ENCODE measurements at regions not wholly inside any gene's neighbourhood (a gene's known extent, or its start where the extent isn't known, plus 50 kb on each side); places are given as distances from the start of the nearest gene placed in this dataset.

DNA sequence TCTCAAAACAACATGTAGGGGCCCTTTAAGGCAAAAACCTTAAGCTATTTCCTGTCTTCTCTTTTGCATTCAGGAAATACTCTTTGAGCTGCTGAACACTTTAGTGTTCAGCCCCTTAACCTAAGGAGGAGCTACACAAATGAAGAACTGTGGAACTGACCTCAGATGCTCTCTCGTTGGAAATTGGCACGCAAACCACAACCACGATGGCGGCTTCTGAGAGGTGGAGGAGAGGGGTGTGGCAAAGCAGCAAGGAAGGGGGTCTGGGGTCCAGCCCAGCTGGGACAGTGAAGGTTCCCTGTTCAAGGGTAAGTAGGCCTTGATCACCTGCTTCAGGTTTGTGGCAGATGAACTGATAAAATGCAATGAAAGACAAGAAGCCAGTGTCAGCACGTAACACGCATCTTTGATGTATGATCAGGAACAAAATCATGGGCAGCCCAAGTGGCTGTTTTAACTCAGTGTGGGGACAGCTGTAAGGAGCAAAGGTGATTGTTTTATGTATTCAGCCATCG, 291.6 kb upstream of the TNRC6C start (continued):
- TF ChIP-seq EZH2 (IDR thresholded peaks at IDR 0.05; ENCODE audit: low read depth, low read length, severe bottlenecking) (no peak), NANOG (IDR thresholded peaks at IDR 0.05; ENCODE audit: insufficient read depth, low read depth, low read length, poor library complexity, severe bottlenecking) (no peak), CBX8 (IDR thresholded peaks at IDR 0.05; ENCODE audit: borderline replicate concordance, low read depth, low read length) (no peak), GABPA (IDR thresholded peaks at IDR 0.05; ENCODE audit: borderline replicate concordance, insufficient read depth, low read length) (no peak), SIX5 (IDR thresholded peaks at IDR 0.05; ENCODE audit: low read depth, low read length) (no peak)
- TF ChIP-seq, protein P1, sequence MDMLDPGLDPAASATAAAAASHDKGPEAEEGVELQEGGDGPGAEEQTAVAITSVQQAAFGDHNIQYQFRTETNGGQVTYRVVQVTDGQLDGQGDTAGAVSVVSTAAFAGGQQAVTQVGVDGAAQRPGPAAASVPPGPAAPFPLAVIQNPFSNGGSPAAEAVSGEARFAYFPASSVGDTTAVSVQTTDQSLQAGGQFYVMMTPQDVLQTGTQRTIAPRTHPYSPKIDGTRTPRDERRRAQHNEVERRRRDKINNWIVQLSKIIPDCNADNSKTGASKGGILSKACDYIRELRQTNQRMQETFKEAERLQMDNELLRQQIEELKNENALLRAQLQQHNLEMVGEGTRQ (IDR thresholded peaks at IDR 0.05; ENCODE audit: low read length): no peak
